NCI-H69 (cell line): ENCODE measurements at regions not wholly inside any gene's neighbourhood (a gene's known extent, or its start where the extent isn't known, plus 50 kb on each side); places are given as distances from the start of the nearest gene placed in this dataset.
"Not testable (repeated sequence)": the region's sequence is repeated elsewhere in the genome, so short reads cannot be mapped to it uniquely, and the experiment has no call there.

ENCODE experiments used
- DNase-seq: peaks from one replicate; lab custom pipeline; 2025; lab: John Stamatoyannopoulos, UW

GRCh38 chr5:108531367-108532128, 149.7 kb upstream of the FBXL17 start:
- no peak for DNase-seq

GRCh38 chr5:108530706-108531105, 148.8 kb upstream of the FBXL17 start:
- no peak for DNase-seq

GRCh38 chr5:108529381-108529780, 147.5 kb upstream of the FBXL17 start:
- no peak for DNase-seq

- peak; percentile 16 for DNase-seq
Observed at GRCh38 chr5:108528655-108529054, 146.8 kb upstream of the FBXL17 start.

- no peak for DNase-seq
Observed at GRCh38 chr5:108524564-108524963, 142.7 kb upstream of the FBXL17 start.

- no peak for DNase-seq
Observed at GRCh38 chr5:108523360-108523759, 141.5 kb upstream of the FBXL17 start.

GRCh38 chr5:108521841-108522506, 140.1 kb upstream of the FBXL17 start:
- DNase-seq: peak; percentile 77

GRCh38 chr5:108521011-108521700, 139.3 kb upstream of the FBXL17 start:
- DNase-seq: no peak

GRCh38 chr5:108516785-108517184, 134.9 kb upstream of the FBXL17 start:
- no peak for DNase-seq

GRCh38 chr5:108515517-108516105, 133.7 kb upstream of the FBXL17 start:
- DNase-seq: no peak

GRCh38 chr5:108508979-108509378, 127.1 kb upstream of the FBXL17 start:
- DNase-seq: no peak

GRCh38 chr5:108507631-108508030, 125.7 kb upstream of the FBXL17 start:
- DNase-seq: no peak

- no peak for DNase-seq
Observed at GRCh38 chr5:108505608-108506007, 123.7 kb upstream of the FBXL17 start.

GRCh38 chr5:108504974-108505373, 123.1 kb upstream of the FBXL17 start:
- DNase-seq: no peak

GRCh38 chr5:108503986-108504385, 122.1 kb upstream of the FBXL17 start:
- DNase-seq: no peak

- not testable (repeated sequence) for DNase-seq
Observed at GRCh38 chr5:108495615-108496014, 113.7 kb upstream of the FBXL17 start.

- DNase-seq: no peak
Observed at GRCh38 chr5:108487951-108488350, 106.1 kb upstream of the FBXL17 start.

GRCh38 chr5:108484035-108484434, 102.1 kb upstream of the FBXL17 start:
- no peak for DNase-seq

GRCh38 chr5:108481355-108481931, 99.5 kb upstream of the FBXL17 start:
- DNase-seq: peak; percentile 72

GRCh38 chr5:108472237-108472636, 90.3 kb upstream of the FBXL17 start:
- DNase-seq: no peak

- no peak for DNase-seq
Observed at GRCh38 chr5:108467563-108467962, 85.7 kb upstream of the FBXL17 start.
